ENCODE measurements at regions not wholly inside any gene's neighbourhood (a gene's known extent, or its start where the extent isn't known, plus 50 kb on each side); places are given as distances from the start of the nearest gene placed in this dataset.

GRCh38 chr17:55635253-55635914, 87.3 kb downstream of the TMEM100 start:
- Histone ChIP-seq H3K9me3 (no peaks in the 10 kb centered on the region), H3K4me1 (peaks cover 0 to 20% (median 7%) of the 10 kb centered on the region in 12 donors), H3K4me3 (peak overlapping the region in 5 of 12 donors; percentile 4 to 26 (median 15)), H3K27me3 (peaks cover 0 to 20% (median 0%) of the 10 kb centered on the region in 9 donors), H3K27ac (peak overlapping the region in 6 of 12 donors; percentile 1 to 36 (median 17)), H3K36me3 (no peaks in the 10 kb centered on the region)
- TF ChIP-seq, protein P1, sequence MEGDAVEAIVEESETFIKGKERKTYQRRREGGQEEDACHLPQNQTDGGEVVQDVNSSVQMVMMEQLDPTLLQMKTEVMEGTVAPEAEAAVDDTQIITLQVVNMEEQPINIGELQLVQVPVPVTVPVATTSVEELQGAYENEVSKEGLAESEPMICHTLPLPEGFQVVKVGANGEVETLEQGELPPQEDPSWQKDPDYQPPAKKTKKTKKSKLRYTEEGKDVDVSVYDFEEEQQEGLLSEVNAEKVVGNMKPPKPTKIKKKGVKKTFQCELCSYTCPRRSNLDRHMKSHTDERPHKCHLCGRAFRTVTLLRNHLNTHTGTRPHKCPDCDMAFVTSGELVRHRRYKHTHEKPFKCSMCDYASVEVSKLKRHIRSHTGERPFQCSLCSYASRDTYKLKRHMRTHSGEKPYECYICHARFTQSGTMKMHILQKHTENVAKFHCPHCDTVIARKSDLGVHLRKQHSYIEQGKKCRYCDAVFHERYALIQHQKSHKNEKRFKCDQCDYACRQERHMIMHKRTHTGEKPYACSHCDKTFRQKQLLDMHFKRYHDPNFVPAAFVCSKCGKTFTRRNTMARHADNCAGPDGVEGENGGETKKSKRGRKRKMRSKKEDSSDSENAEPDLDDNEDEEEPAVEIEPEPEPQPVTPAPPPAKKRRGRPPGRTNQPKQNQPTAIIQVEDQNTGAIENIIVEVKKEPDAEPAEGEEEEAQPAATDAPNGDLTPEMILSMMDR (IDR thresholded peaks at IDR 0.05), result no peak
- no peak for TF ChIP-seq POLR2A (IDR thresholded peaks at IDR 0.05)
- ATAC-seq, result peak; percentile 71 to 91 (median 80)
- WGBS, 4 donors, result 34 to 40% (median 36%) methylated on average over 5 of the region's 5 CpGs
- intact Hi-C loops (cut with DNase I), result loop anchor here in 2 of 10 donors (5.0 to 10.0 kb wide), 2 partner anchors 108 to 211 kb away; partner anchors contain the start of gene MMD (in 1 of the 2)
- peak in 2 of 5 donors; percentile 18 to 39 for DNase-seq

DNA sequence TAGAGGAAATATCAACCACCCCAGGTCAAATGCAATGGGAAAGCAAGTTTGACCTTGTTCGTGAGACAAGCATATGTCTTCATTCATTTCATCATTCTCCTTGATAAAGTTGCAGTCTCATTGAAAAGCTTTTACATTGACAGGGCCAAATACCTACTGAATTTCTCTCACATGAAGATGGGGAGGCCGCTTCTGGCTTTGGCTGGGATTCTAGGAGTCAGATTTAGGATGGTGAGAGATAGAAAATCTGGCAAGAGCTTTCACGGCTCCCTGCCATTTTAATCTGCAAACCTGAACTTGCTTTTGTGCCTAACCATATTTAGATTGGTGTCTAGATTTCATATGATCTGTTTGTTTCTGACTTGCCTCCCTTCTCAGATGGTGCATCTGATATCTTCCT, 88.0 kb downstream of the TMEM100 start:
- 62 to 68% (median 65%) methylated on average over 3 of the region's 3 CpGs for WGBS, 4 donors
- intact Hi-C loops (cut with DNase I), result loop anchor here in 2 of 10 donors (5.0 to 10.0 kb wide), 2 partner anchors 107 to 210 kb away; partner anchors contain the start of gene MMD (in 1 of the 2)
- H3K9me3 ChIP-seq, result no peaks in the 10 kb centered on the region

DNA sequence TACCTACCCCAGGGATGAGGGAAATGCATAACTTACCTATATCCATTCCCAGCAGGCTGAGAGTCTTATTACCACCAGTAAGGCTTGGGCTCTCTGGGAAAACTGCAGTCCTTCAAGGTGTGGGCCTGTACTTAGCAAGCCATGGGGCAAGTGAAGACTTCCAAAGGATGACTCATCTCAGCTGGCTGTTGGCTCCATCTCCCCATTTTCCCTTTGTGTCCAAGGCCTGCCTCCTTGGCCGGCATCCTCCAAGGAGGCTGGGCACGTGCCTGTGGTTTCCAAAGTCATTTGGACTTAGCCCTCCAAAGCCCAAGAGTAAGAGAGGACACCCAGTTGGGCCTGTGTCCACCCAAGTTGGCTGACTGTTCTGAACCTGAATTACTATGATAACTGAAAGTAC, 89.8 kb downstream of the TMEM100 start:
- WGBS, 4 donors, result 72 to 94% (median 82%) methylated on average over 2 of the region's 2 CpGs
- no peak overlapping the region for H3K4me3 ChIP-seq
- peaks cover 0 to 10% (median 0%) of the 10 kb centered on the region in 9 donors for H3K27me3 ChIP-seq
- no peak for TF ChIP-seq POLR2A (IDR thresholded peaks at IDR 0.05)
- TF ChIP-seq, protein P1 (IDR thresholded peaks at IDR 0.05), result no peak
- H3K9me3 ChIP-seq, result no peaks in the 10 kb centered on the region
- peaks cover 0 to 20% (median 7%) of the 10 kb centered on the region in 12 donors for H3K4me1 ChIP-seq
- intact Hi-C loops (cut with DNase I), result loop anchor here in 1 of 10 donors (10.0 kb wide), 1 partner anchor 208 kb away; the partner anchor contains the start of gene MMD
- H3K27ac ChIP-seq, result no peak overlapping the region
- no peak for ATAC-seq
- H3K36me3 ChIP-seq, result no peaks in the 10 kb centered on the region
- DNase-seq, result peak in 1 of 5 donors; percentile 29

More for the DNA sequence above, 88.0 kb downstream of the TMEM100 start:
- ATAC-seq, result no peak
- peaks cover 0 to 20% (median 7%) of the 10 kb centered on the region in 12 donors for H3K4me1 ChIP-seq
- TF ChIP-seq POLR2A (IDR thresholded peaks at IDR 0.05), result no peak
- TF ChIP-seq, protein P1 (IDR thresholded peaks at IDR 0.05), result no peak
- DNase-seq, result no peak
- no peaks in the 10 kb centered on the region for H3K36me3 ChIP-seq
- H3K4me3 ChIP-seq, result peak overlapping the region in 3 of 12 donors; percentile 15 to 26 (median 17)
- H3K27ac ChIP-seq, result peak overlapping the region in 5 of 12 donors; percentile 1 to 36 (median 26)
- H3K27me3 ChIP-seq, result peaks cover 0 to 15% (median 0%) of the 10 kb centered on the region in 9 donors

DNA sequence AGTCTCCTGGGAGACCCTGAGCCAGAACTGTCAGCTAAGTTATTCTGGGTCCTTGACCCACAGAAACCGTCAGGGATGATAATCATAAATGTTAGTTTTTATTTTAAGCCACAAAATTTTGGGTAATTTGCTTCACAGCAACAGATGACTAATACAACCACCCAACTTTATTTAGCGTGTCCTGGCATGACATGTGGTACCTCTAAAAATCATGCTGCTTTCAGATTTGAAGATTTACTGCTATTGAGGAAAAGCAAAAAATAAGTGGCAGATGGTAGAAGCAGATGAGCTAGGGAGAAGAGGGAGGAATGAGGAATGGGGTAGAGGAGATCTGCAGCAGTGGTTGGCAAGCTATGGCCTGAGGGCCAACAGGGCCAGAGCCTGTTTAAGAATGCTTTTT, 90.4 kb downstream of the TMEM100 start:
- no peak for TF ChIP-seq POLR2A (IDR thresholded peaks at IDR 0.05)
- TF ChIP-seq, protein P1 (IDR thresholded peaks at IDR 0.05), result no peak
- peaks cover 0 to 12% (median 0%) of the 10 kb centered on the region in 9 donors for H3K27me3 ChIP-seq
- DNase-seq (no peak), ATAC-seq (no peak)
- no peaks in the 10 kb centered on the region for H3K36me3 ChIP-seq
- peaks cover 0 to 20% (median 7%) of the 10 kb centered on the region in 12 donors for H3K4me1 ChIP-seq
- intact Hi-C loops (cut with DNase I), result loop anchor here in 1 of 10 donors (10.0 kb wide), 1 partner anchor 207 kb away; the partner anchor contains the start of gene MMD
- H3K4me3 ChIP-seq, result no peak overlapping the region
- no peak overlapping the region for H3K27ac ChIP-seq
- WGBS, 4 donors, result 81 to 87% (median 85%) methylated on average over 2 of the region's 2 CpGs
- H3K9me3 ChIP-seq, result no peaks in the 10 kb centered on the region
